NCI-H1436 treated with DMSO at 0.1 percent for 48 hours (cell line): ENCODE measurements at regions not wholly inside any gene's neighbourhood (a gene's known extent, or its start where the extent isn't known, plus 50 kb on each side); places are given as distances from the start of the nearest gene placed in this dataset.

Source experiments
- DNase-seq: peaks from one replicate; lab custom pipeline; 2025; lab: John Stamatoyannopoulos, UW

DNA sequence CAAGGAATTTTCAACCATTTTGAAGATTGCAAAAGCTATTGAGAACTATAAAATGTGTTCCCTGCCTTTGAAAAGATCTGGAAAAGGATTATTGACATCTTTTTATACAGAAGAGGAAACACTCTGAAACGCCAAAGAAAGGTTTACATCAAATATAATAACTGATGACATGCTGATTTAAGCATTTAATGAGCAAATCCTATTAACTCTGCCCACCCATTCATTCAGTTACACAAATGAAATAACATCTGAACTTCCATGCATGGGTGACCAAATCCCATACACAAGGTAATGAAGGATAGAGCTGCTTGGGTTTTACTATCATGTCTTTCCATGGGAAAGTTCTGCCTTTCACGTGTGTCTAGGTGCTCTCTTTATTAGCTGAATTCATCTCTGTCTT lies 589.4 kb upstream of the WWC1 start:
- DNase-seq = no peak

DNA sequence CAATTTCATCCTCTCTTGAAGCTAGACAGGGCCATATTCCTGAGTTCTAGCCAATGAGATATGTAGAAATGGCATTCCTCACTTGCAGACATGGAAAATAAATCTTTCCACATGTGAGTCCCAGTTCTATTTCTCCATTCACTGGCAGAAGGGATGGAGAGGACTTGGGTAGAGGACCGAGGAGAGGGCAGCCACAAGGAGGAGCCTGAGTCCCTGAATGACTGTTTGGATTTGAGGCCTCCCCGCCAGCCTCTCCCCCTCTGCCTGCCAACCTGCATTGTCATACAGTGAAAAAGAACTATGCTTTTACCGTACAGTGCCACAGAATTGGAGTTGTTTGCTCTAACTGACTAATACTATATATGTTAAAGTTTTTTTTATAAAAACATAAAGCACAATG lies 583.0 kb upstream of the WWC1 start:
- no peak for DNase-seq

DNA sequence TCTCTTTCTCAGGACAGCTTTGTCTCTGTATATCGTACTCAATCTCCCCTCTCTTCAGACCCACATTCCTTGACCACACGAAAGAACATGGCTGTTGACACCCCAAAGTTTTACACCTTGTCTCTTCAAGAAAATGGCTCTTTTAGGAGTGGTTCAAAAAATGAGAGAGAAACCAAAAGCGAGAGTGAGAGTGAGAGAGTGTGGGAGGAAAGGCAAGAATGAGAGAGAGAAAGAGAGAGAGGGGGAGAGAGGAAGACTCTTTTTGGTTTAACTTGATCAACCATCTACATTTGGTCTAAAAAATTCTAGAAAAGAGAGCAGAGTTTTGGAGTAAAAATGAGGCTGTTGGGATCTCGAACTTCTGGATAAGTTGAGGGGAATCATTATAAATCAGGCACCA lies 581.8 kb upstream of the WWC1 start:
- DNase-seq = no peak

DNA sequence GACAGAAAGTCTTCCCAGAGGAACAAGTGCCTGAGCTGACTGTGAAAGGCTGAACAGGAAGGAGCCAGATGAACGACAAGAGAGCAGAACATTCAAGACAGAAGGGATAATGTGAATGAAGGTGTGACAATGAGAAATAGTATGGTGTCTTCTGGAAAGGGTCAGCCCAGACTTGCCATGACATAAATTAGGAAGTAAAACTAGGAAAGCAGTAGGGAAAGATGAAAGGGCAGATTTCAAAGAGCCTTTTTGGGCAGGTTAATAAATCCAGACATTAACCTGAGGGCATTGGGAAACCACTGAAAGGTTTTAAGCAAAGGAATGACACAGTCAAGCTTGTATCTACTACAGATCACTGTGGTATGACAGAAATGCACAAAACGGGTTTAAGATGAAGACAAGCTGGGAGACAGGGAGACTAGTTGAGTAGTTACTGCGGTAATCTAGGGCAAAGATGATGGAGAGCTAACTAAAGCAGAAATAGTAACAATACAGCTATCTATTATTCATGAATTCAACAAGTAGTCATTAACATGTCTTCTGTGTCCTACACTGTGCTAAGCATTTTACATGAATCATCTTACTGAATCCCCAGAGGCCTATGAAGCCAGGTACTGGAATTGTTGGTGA lies 580.9 kb upstream of the WWC1 start:
- no peak for DNase-seq

DNA sequence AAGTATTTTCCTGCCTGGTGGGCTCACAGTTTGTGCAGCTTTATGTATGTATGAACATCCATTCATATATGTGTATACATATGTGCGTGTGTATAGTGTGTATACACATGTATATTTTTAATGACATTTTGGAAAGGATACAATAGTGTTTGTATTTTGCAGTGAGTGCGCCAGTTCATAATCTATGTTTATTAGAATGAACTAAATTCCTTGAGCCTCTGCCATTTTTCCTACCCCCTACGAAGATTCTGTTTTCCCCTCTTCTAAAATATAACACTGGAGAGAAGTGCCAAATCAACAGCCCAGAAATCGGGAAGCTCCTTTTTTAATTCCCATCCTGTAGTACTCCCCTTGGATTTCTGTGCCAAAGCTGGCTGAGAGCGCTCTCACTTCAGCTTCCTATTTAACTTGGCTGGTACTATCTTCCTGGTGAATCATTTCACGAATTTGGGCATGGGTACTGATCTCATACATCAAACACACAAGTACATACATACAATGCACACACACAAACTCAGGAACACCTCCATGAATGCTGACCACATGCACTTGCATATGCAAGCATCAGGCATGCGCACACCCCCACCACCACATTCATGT lies 578.4 kb upstream of the WWC1 start:
- DNase-seq = no peak

DNA sequence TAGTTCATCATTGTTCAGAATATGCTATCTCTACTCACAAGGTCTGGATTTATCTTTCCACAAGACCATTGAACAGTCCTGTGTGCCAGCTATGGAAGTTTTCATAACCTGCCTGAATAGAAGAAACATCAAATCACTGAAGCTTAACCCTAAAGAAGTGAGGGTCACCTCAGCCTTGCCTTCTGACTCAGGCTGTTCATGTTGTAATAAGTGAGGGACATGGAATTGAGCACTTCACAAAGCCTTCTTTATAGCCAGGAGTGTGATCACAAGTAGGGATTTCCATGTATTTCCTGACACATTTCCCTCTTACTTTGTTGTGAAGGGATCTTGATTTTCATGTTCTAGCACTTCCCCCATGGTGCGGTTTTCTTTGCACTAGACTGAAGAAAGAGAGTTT lies 577.5 kb upstream of the WWC1 start:
- no peak for DNase-seq

DNA sequence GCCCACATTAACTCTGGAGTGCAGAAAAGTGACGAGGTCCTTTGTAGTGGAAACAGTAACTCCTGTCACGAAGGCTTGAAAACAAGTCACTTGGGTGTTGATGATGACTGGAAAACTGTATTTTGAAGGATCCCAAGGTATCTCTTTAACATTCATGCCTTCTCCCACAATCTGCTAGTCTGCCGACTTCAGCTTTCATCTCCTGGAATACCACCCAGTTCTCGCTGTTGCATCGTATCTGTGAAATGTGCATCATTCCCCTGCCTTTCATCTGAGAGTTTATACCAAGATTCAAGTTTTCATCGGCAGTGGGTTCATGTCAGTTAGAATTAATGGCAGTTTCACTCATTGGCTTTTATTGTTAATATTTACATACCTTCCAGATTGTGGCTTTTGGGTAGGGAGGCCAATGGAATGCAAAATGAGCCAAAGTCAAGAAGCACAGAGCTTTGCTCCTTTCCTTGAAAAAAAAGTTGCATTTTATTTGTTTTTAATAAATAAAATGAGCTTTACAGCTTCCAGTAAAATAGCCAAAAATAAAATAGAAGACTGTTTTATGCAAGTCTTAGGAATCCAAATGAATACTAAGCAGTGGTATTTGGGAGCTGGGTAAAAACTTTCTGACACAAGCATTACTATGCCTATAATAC lies 575.2 kb upstream of the WWC1 start:
- DNase-seq = no peak

DNA sequence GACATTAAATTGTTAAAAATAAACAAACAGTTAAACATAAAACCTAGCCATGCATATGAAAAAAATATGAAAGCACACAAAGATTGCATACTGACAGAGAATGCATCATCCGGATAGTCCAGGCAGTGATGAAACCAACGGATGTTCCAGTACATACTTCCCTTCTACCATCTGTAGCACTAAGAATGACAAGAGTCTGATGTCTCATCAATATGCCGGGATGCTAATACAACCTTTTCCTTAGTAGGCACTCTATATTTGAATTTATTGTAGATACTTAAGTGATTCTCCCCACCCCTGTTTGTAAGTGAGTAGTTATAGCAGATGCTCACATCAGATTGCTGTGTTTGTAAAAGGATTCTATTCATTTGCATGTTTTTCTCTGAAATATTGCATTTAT lies 571.2 kb upstream of the WWC1 start:
- DNase-seq = no peak

DNA sequence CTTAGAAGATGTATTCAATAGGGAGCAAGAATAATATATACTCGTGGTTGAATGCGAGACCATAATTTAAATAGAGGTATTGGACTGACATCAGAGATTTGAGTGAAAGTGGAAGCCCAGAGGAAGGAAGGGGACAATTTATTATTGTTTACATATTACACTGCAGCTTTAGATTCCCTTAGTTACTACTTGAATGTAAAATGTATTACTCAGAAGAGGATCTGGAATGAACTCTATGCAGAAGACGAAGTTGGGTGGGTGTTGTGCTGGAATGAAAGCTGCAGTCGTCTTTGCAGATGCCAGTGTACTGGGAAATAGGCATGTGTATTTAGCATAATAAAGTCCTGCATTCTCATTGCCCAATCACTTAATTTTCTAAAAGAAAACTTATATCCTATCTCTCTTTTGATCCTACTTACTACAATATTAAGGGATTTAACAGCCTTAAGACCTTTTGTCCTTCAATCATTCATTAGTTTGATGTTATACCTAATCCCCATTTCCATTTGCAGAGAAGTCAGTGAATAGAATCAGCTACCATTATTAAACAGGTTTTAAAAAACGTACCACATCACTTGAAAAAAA lies 570.7 kb upstream of the WWC1 start:
- DNase-seq = no peak

DNA sequence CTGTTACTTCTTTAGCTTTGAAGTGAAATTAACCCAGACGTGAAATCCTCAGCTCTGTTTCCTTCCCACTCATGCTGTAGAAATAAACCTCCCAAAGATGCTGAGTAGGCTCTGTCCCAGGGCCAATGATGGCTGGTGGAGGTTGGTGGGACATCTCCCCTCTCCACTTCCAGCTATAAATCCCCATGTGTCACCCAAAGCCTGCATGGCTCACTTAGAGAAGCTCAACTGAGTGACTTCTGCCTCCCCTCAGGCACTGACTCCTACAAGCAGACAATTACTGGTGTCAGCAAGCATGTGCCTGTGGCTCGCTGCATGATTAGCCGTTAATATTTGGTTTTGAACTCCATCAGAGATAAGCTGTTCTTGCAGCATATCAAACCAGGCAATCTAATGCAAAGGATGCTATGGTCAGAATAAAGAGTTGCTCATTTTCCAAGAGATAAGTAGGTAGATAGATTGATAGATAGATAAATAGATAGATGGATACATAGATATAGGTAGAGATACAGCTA lies 569.5 kb upstream of the WWC1 start:
- DNase-seq = no peak

DNA sequence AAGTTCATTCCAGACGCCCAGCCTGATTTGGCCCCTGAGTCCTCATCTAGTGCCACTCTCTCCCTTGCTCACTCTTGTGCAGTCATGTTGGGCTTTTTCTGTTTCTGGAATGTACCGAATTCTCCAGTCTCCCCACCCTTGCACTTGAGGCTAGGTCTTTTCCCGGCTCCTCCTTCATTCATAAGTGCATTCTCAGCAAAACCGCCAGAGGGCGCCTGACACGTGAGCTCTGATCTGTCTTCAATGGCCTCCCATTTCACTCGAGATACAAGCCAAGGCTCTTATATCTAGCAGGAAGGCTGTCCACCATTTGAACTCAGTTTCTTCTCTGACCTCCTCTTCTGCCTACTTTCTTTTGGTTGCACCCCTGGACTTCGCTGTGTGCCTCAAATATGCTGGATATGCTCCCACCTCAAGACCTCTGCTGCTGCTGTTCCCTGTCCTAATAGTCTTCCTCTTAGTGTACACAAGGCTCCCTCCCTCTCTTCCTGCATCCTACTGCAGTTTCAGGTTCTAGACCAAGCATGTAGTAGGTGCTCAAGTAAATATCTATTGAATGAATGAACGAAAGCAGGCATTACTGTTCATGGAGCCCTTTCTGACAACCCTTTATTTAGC lies 568.1 kb upstream of the WWC1 start:
- DNase-seq = no peak

DNA sequence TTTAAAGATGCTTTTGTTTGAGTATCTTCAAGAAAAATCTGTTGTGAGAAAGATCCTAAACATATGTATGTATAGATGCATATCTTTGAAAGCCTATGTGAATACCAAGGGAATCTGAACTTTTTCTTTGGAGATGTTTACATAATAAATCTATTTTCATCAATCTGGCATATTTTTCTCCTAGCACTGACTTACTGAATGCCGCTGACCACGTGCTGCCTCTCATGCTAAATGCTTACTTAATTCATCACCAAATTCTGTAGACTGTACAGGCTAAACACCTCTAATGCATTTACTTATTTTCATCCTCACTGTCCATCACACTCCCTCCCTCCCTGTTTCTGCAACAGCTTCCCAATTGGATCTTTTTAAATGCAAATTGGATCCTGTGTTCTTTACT lies 566.2 kb upstream of the WWC1 start:
- no peak for DNase-seq

DNA sequence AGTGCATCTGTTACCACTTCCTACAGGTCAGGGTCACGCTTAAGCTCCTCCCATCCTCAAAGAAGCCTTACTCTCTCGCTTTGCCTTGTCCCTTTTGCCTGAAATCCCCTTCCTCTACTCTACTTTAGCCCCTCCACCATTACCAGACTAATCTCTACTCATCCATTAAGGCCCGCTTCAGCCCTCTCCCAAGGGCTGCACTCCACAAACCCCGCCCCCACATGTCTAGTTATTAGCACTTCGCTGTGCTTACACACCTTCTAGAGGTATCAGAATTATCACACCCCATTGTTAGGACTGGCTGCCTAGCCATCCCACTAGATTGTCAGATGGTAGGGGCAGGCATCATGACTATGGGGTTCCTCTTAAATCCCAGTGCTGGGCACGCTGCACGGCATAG lies 565.7 kb upstream of the WWC1 start:
- no peak for DNase-seq

DNA sequence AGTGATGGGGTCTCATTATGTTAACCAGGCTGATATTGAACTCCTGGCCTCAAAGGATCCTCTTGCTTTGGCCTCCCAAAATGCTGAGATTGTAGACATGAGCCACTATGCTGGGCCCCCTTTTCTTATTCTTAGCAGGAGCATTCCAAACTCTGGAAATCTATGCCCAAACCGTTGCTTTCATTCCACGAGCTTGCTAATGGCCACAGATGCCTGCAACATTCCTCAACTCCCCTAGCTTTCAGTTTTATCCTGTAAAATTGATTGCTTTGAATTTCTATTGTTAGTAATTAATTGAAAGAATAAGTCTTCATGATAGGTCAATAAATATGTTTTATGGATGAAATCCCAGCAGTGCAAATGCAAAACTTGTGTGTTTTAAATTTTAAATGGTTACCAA lies 564.8 kb upstream of the WWC1 start:
- no peak for DNase-seq

DNA sequence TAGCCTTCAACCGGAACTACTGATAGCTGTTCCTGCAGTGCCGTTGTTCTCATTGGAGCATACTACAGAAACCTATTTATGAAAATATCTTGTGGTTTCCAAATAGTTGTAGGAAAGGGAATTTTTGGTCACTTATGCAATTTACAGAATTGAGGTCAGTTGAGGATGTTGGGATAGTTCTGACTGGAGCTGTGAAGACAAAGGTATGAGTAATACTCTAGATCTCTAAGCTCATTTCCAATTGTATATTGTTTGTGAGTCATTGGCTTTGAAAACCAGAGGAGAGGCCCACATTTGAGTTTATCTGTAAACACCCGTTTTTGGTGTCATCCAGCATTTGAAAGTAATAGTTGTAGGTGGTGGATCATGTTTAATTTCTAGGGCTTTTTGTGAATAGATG lies 561.3 kb upstream of the WWC1 start:
- no peak for DNase-seq

DNA sequence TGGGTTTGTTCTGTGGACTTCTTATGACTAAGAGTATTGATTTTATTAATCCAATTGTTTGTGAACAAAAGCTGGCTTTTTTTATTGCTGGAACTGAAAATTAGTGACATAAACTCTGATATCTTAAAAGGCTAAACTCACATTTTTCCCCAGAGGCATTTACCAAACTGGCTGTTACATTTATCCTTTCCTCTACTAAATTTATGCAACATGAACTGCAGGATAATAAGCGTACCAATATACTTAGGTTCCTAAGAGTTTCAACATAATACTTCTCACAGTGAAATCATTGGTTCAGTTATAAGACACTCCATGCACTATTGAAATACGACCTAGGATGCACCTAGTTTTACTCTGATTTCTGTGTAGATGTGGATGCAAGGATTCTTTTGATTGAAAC lies 560.8 kb upstream of the WWC1 start:
- no peak for DNase-seq

DNA sequence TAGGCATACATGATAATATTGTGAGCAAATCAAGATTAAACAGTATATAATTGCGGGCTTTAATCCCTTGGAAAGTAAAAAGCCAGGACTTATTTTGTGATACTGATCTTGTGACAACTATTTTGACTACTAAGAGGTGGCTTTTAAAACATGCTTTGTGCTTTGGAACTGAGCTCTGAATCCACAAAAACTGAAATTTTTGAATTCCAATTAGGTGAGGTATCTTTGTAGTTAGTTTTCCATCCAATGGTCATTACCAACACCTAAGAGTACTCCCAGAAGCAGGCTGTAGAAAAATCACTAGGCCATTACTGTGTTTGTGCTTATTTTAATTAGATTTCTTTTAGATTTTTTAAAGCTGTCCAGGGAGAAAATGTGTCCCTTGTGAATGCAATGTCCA lies 559.5 kb upstream of the WWC1 start:
- no peak for DNase-seq

DNA sequence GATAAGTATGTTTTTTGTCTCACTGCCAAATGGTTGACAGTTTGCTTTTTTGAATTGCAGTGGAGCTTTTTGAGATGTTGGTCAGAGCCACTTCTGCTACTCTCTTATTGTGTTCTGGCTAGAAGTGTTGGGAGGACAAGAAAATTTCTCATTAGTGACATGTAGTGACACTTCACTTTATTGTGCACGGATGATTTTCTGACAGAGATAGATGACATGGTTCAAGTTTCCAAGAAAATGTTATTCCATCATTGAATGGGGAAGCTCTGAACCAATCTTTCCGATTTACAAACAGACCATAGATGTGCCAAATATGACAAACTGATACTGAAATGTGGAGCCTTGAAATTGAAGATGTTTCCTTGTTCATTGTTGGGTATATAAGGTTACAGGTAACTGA lies 558.9 kb upstream of the WWC1 start:
- DNase-seq = no peak

DNA sequence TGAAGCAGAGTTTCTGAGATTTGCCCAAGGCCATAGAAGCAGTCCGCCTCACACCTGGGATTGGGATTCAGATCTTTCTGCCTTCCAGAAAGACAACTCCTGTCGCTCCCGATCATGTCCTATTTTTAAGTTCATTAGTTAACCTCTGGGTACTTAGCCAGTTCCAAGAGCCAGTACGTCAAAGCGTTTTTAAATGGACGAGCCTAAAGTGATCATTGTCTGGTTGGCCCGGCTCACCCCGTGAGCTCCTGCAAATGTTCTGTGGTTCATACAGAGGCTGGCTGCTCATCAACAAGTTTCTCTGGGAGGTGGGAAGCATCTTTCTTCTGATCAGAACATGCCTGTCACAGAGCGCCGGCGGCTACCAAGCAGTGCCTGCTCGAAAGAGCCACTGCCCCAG lies 554.5 kb upstream of the WWC1 start:
- no peak for DNase-seq

DNA sequence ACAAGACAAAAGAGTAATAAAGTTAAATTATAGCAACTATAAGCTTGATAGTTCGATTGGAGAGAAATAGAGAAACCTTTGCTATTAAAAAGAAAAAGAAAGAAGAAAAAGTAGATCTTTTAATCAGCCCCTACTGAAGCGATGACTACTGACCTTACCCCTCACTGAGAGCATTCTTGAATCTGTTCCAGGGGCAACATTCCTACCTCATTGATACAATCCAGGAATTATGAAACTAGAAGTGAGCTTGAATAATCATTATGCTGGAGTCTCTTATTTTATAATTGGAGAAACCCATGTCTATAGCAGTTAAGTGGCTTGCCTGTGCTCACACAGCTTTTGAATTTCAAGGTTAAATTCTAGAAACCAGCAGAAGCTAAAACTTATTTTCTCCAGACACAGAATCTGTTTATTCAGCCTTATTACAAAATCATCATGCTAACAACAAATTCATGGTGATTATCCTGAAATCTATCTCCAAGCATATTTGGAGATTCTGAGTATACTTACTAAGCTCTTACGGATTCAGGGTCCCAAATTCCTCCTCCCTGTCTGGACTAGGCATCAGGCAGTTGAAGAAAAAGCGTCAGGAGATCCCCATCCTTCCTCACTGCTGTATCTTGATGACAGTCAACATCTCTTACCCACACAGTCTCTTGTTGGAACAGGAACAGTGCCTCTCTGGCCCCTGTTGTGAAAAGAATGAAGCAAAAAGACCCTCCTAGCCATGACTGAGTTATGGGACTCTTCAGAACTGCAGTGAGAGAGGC lies 547.6 kb upstream of the WWC1 start:
- DNase-seq = no peak

DNA sequence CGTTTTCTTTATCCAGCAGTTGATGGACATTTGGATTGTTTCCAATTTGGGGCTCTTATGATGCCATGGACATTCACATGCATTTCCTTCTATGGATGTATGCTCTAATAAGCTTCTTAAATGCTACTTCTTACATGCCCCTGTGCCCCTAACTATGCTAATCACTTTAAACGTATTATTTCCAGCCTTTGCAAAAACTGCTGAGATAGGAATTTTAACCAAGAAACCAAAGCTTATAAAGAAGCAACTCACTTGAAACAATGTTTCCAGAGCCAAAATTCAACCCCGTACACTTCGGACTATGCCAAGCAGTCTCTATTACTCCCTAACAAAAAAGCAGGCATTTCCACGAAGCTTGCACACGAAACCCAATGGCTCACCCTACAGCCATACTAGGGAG lies 545.6 kb upstream of the WWC1 start:
- no peak for DNase-seq

DNA sequence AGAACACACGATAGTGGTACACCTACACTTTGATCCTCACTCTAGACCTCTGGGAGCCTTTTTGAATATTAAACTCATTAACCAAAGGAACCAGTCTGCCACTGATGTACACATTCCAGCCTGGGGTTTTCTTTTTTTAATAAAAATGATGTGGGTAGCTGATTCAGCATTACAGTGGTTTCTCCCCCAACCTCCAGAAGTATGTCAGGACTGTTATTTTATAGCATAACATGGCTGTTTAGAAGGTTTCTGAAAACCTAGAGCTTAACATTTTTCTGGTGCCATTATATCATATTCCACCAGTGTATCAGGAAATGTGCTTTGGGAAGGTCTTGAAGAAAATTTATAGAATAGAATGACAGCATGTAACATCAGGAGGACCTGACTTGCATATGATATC lies 540.9 kb upstream of the WWC1 start:
- DNase-seq = no peak
